ENCODE measurements at regions not wholly inside any gene's neighbourhood (a gene's known extent, or its start where the extent isn't known, plus 50 kb on each side); places are given as distances from the start of the nearest gene placed in this dataset.

- H3K4me3 ChIP-seq (ENCODE audit: insufficient read depth, low read depth, low read length), result no peak overlapping the region
- H3K27me3 ChIP-seq (ENCODE audit: control insufficient read depth, insufficient read depth, low read length, poor library complexity, severe bottlenecking), result no peaks in the 10 kb centered on the region
- no peaks in the 10 kb centered on the region for H3K4me1 ChIP-seq (ENCODE audit: control insufficient read depth, insufficient read depth, low read length)
- H3K36me3 ChIP-seq (ENCODE audit: control insufficient read depth, insufficient read depth, low read length), result no peaks in the 10 kb centered on the region
- H3K27ac ChIP-seq (ENCODE audit: insufficient read depth, low read depth, low read length, poor library complexity, severe bottlenecking), result no peak overlapping the region
- H3K9me3 ChIP-seq (ENCODE audit: control insufficient read depth, low read length), result no peaks in the 10 kb centered on the region
- no CpG with 5 or more reads among the region's 1 CpG for WGBS, 2 experiments
Measured at GRCh38 chr18:42657551-42657950, 457.9 kb downstream of the RIT2 start.

GRCh38 chr18:42658171-42658570, 457.3 kb downstream of the RIT2 start:
- 94% methylated on average over 3 of the region's 3 CpGs for WGBS, 2 experiments
- no peaks in the 10 kb centered on the region for H3K36me3 ChIP-seq (ENCODE audit: control insufficient read depth, insufficient read depth, low read length)
- H3K4me3 ChIP-seq (ENCODE audit: insufficient read depth, low read depth, low read length), result no peak overlapping the region
- no peaks in the 10 kb centered on the region for H3K4me1 ChIP-seq (ENCODE audit: control insufficient read depth, insufficient read depth, low read length)
- no peak overlapping the region for H3K27ac ChIP-seq (ENCODE audit: insufficient read depth, low read depth, low read length, poor library complexity, severe bottlenecking)
- H3K27me3 ChIP-seq (ENCODE audit: control insufficient read depth, insufficient read depth, low read length, poor library complexity, severe bottlenecking), result no peaks in the 10 kb centered on the region
- H3K9me3 ChIP-seq (ENCODE audit: control insufficient read depth, low read length), result no peaks in the 10 kb centered on the region

- Histone ChIP-seq H3K36me3 (ENCODE audit: control insufficient read depth, insufficient read depth, low read length) (no peaks in the 10 kb centered on the region), H3K27me3 (ENCODE audit: control insufficient read depth, insufficient read depth, low read length, poor library complexity, severe bottlenecking) (no peaks in the 10 kb centered on the region), H3K4me1 (ENCODE audit: control insufficient read depth, insufficient read depth, low read length) (no peaks in the 10 kb centered on the region), H3K4me3 (ENCODE audit: insufficient read depth, low read depth, low read length) (no peak overlapping the region), H3K27ac (ENCODE audit: insufficient read depth, low read depth, low read length, poor library complexity, severe bottlenecking) (no peak overlapping the region), H3K9me3 (ENCODE audit: control insufficient read depth, low read length) (no peaks in the 10 kb centered on the region)
- WGBS, 2 experiments, result 89 to 93% methylated on average over 1 of the region's 1 CpG
Measured at GRCh38 chr18:42659187-42659586, 456.3 kb downstream of the RIT2 start.

DNA sequence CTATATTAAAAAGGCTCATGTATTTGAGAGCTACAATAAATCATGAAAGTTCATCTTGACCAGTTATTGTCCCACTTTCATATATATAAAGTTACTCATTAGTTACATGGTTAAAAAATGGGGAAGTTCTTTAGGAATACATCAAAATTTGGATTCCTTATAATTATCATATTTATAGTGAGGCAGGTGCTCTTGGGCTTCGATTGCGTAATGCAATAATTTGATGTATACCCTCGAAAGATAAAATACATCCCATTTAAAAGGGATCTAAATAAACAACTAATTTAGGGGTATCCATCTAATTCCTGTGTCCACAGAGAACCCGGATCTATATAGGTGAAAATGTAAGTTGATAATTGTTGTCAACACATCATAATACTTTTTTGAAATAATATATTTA, 444.6 kb downstream of the RIT2 start:
- Histone ChIP-seq H3K27ac (ENCODE audit: insufficient read depth, low read depth, low read length, poor library complexity, severe bottlenecking) (no peak overlapping the region), H3K9me3 (ENCODE audit: control insufficient read depth, low read length) (no peaks in the 10 kb centered on the region), H3K4me1 (ENCODE audit: control insufficient read depth, insufficient read depth, low read length) (no peaks in the 10 kb centered on the region), H3K27me3 (ENCODE audit: control insufficient read depth, insufficient read depth, low read length, poor library complexity, severe bottlenecking) (no peaks in the 10 kb centered on the region), H3K4me3 (ENCODE audit: insufficient read depth, low read depth, low read length) (no peak overlapping the region), H3K36me3 (ENCODE audit: control insufficient read depth, insufficient read depth, low read length) (no peaks in the 10 kb centered on the region)
- WGBS, 2 experiments, result 75% methylated on average over 3 of the region's 4 CpGs; no CpG with 5 or more reads in 1 of the 2 experiments

DNA sequence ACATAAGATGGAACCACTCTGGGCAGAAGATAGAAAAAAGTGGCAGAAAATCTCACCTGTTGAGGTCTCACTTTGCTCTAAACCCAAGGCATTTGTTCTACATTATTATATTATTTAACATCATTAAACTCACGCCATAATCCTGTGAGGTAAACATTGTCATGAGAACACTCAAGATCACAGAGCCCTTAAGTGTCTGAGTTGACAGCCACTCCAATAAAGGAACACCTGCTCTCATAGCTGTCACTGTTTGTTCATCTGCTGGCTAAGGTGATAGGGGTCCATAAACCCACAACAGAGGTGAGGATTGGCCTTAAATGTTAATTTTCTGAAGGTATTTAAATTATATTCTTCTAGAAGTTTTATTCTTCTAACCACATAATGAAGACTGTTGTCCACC, 439.7 kb downstream of the RIT2 start:
- Histone ChIP-seq H3K27ac (ENCODE audit: insufficient read depth, low read depth, low read length, poor library complexity, severe bottlenecking) (no peak overlapping the region), H3K4me3 (ENCODE audit: insufficient read depth, low read depth, low read length) (no peak overlapping the region), H3K9me3 (ENCODE audit: control insufficient read depth, low read length) (no peaks in the 10 kb centered on the region), H3K36me3 (ENCODE audit: control insufficient read depth, insufficient read depth, low read length) (no peaks in the 10 kb centered on the region), H3K27me3 (ENCODE audit: control insufficient read depth, insufficient read depth, low read length, poor library complexity, severe bottlenecking) (no peaks in the 10 kb centered on the region), H3K4me1 (ENCODE audit: control insufficient read depth, insufficient read depth, low read length) (no peaks in the 10 kb centered on the region)
- 95 to 100% methylated on average over 1 of the region's 1 CpG for WGBS, 2 experiments

- Histone ChIP-seq H3K36me3 (ENCODE audit: control insufficient read depth, insufficient read depth, low read length) (no peaks in the 10 kb centered on the region), H3K4me3 (ENCODE audit: insufficient read depth, low read depth, low read length) (no peak overlapping the region), H3K27me3 (ENCODE audit: control insufficient read depth, insufficient read depth, low read length, poor library complexity, severe bottlenecking) (no peaks in the 10 kb centered on the region), H3K27ac (ENCODE audit: insufficient read depth, low read depth, low read length, poor library complexity, severe bottlenecking) (no peak overlapping the region), H3K9me3 (ENCODE audit: control insufficient read depth, low read length) (peaks cover 2% of the 10 kb centered on the region), H3K4me1 (ENCODE audit: control insufficient read depth, insufficient read depth, low read length) (no peaks in the 10 kb centered on the region)
- WGBS, 2 experiments, result 83 to 93% methylated on average over 2 of the region's 2 CpGs
Measured at GRCh38 chr18:42683094-42683493, 432.4 kb downstream of the RIT2 start.

DNA sequence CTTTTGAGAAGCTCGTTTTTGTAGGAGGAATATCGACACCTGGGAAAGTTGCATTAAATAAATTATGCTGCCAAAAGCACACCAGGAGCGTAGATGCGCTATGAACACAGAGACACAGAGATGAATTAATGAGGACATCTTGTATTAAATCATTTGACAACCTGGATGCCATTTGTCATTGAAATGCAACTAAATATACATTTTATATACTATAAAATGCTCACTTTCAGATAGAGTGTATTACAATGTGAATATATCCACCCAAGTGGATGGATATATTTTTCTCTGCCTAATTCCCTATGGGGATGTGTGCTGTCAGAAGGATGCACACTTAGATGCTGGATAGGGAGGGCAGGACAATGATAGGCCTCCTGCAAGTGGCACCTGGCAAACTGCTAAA, 426.2 kb downstream of the RIT2 start:
- H3K4me1 ChIP-seq (ENCODE audit: control insufficient read depth, insufficient read depth, low read length), result no peaks in the 10 kb centered on the region
- H3K36me3 ChIP-seq (ENCODE audit: control insufficient read depth, insufficient read depth, low read length), result no peaks in the 10 kb centered on the region
- no peaks in the 10 kb centered on the region for H3K27me3 ChIP-seq (ENCODE audit: control insufficient read depth, insufficient read depth, low read length, poor library complexity, severe bottlenecking)
- H3K9me3 ChIP-seq (ENCODE audit: control insufficient read depth, low read length), result no peaks in the 10 kb centered on the region
- H3K27ac ChIP-seq (ENCODE audit: insufficient read depth, low read depth, low read length, poor library complexity, severe bottlenecking), result no peak overlapping the region
- WGBS, 2 experiments, result 93 to 99% methylated on average over 4 of the region's 4 CpGs
- no peak overlapping the region for H3K4me3 ChIP-seq (ENCODE audit: insufficient read depth, low read depth, low read length)
